Mesothelial cell of epicardium (in vitro differentiated cells): ENCODE measurements at regions not wholly inside any gene's neighbourhood (a gene's known extent, or its start where the extent isn't known, plus 50 kb on each side); places are given as distances from the start of the nearest gene placed in this dataset.
"Not testable (repeated sequence)": the region's sequence is repeated elsewhere in the genome, so short reads cannot be mapped to it uniquely, and the experiment has no call there.

Experiments
- DNase-seq, 2 experiments: peaks; one replicate each; pipeline ENCODE4 v3.0.0; 2021; ENCODE audit warnings: low spot score in 2 of 2; ENCODE audit not compliant: unreplicated experiment in 2 of 2
- H3K27ac Mint-ChIP-seq: 2 replicates; pipeline ENCODE4 v1.8.0; 2021; ENCODE audit warnings: mixed read lengths
- H3K27me3 Mint-ChIP-seq: 2 replicates; pipeline ENCODE4 v1.8.0; 2021; ENCODE audit warnings: low read depth, mixed read lengths
- H3K36me3 Mint-ChIP-seq: 2 replicates; pipeline ENCODE4 v1.8.0; 2021; ENCODE audit warnings: mixed read lengths
- H3K4me1 Mint-ChIP-seq: 2 replicates; pipeline ENCODE4 v1.8.0; 2021; ENCODE audit warnings: mixed read lengths
- H3K4me3 Mint-ChIP-seq: 2 replicates; pipeline ENCODE4 v1.8.0; 2021; ENCODE audit warnings: mild to moderate bottlenecking, moderate library complexity, mixed read lengths
- H3K9me3 Mint-ChIP-seq: 2 replicates; pipeline ENCODE4 v1.8.0; 2021; ENCODE audit warnings: mixed read lengths
- CTCF ChIP-seq: fragments of 200-600 bp; sonication (generic); IDR thresholded peaks from one replicate; pipeline ENCODE4 v1.5.0; 2021; ENCODE audit warnings: antibody characterized with exemption; ENCODE audit not compliant: unreplicated experiment

DNA sequence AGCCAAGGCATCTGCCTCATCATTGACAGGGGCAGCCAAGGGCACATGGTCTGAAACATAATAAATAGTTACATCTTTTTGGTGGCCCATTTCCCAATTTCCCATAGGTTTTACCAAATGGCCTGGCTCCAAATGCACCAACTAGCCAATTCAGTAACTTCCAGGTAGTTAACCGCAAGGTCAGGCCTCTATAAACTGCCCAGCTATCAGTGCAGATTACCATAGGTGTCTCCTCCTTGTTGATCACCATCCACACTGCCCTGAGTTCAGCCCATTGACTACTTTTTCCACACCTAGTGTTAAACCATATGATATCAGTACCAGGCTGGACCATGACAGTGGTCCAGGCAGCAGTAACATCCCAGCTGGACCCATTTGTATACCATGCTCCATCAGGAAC lies 1145.1 kb upstream of the POU3F4 start:
- DNase-seq = no peak
- peaks cover 28% of the 10 kb centered on the region for H3K9me3 Mint-ChIP-seq
- H3K36me3 Mint-ChIP-seq = no peaks in the 10 kb centered on the region
- TF ChIP-seq CTCF = no peak
- H3K27ac Mint-ChIP-seq = no peak overlapping the region
- no peaks in the 10 kb centered on the region for H3K27me3 Mint-ChIP-seq
- no peaks in the 10 kb centered on the region for H3K4me1 Mint-ChIP-seq
- no peak overlapping the region for H3K4me3 Mint-ChIP-seq

- H3K9me3 Mint-ChIP-seq = peaks cover 29% of the 10 kb centered on the region
- peaks cover 4% of the 10 kb centered on the region for H3K4me1 Mint-ChIP-seq
- DNase-seq = no peak
- no peak overlapping the region for H3K4me3 Mint-ChIP-seq
- no peak overlapping the region for H3K27ac Mint-ChIP-seq
- H3K36me3 Mint-ChIP-seq = no peaks in the 10 kb centered on the region
- no peaks in the 10 kb centered on the region for H3K27me3 Mint-ChIP-seq
- TF ChIP-seq CTCF = no peak
Observed at GRCh38 chrX:82370978-82371646, 1137.0 kb upstream of the POU3F4 start.

DNA sequence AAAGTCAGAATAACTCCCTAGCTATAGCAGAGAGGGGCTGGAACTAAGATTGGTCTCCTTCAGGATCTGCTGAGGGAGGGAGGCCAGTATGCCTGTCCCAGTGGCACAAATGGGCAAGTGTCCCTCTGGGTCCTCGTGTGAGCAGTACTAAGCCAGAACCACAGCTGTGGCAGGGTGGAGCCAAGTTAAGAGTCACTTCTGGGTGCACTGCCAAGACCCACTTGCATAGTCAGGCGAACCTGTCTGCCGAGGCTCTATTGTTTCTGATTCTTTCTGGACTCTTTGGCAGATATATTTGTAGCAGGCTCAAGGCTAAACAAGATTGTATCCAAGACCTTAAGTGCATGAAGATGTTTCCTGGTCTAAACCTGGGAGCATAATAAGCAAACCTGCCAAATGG lies 1123.7 kb upstream of the POU3F4 start:
- no peak for DNase-seq
- Mint-ChIP-seq H3K27ac (no peak overlapping the region), H3K27me3 (no peaks in the 10 kb centered on the region), H3K36me3 (no peaks in the 10 kb centered on the region), H3K4me1 (no peaks in the 10 kb centered on the region), H3K9me3 (peaks cover 49% of the 10 kb centered on the region), H3K4me3 (no peak overlapping the region)
- TF ChIP-seq CTCF = no peak

DNA sequence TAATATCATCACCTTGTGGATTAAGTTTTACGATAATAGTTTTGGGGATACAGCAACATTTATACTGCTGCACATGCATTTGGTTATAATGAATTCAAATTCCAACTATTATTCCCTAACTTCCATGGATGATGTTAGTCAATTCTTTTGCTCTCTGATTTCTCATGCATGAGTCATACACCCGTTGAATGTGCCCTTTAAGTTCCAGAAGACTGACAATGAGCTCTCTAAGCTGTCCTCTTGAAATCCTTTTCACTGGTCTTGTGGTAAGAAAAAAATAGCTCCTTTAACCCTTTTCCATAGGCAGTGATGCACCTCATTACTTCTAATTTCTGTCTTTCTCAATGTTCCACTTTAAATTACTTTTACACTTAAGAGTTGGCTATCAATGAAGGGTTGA lies 1095.2 kb upstream of the POU3F4 start:
- peaks cover 29% of the 10 kb centered on the region for H3K9me3 Mint-ChIP-seq
- no peaks in the 10 kb centered on the region for H3K27me3 Mint-ChIP-seq
- H3K4me1 Mint-ChIP-seq = no peaks in the 10 kb centered on the region
- no peak for TF ChIP-seq CTCF
- H3K36me3 Mint-ChIP-seq = no peaks in the 10 kb centered on the region
- no peak for DNase-seq
- H3K4me3 Mint-ChIP-seq = no peak overlapping the region
- H3K27ac Mint-ChIP-seq = no peak overlapping the region

GRCh38 chrX:82442281-82442680 lies 1065.8 kb upstream of the POU3F4 start:
- no peaks in the 10 kb centered on the region for H3K4me1 Mint-ChIP-seq
- no peak for DNase-seq
- no peaks in the 10 kb centered on the region for H3K36me3 Mint-ChIP-seq
- no peak for TF ChIP-seq CTCF
- H3K27me3 Mint-ChIP-seq = no peaks in the 10 kb centered on the region
- H3K27ac Mint-ChIP-seq = no peak overlapping the region
- no peak overlapping the region for H3K4me3 Mint-ChIP-seq
- H3K9me3 Mint-ChIP-seq = peaks cover 49% of the 10 kb centered on the region

DNA sequence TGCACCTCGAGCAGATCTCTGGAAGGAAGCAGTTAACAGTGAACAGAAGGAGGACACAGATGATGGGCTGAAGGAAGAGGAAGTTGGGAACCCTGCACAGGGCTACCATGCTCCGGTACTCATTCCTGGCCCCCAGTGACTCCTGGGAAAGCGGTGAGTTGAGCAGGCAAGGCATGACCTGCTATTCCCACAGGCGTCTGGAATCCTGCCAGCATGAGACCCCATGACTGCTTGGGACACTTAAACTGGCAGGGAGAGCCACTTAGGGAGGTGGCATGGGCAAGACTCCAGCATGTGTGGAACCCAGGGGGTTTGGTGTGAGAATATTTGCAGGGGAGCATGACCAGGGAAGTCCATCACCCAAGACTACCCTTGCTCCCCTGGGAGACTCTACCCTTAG lies 1056.4 kb upstream of the POU3F4 start:
- no peaks in the 10 kb centered on the region for H3K27me3 Mint-ChIP-seq
- H3K9me3 Mint-ChIP-seq = peaks cover 76% of the 10 kb centered on the region
- H3K4me1 Mint-ChIP-seq = no peaks in the 10 kb centered on the region
- TF ChIP-seq CTCF = no peak
- no peaks in the 10 kb centered on the region for H3K36me3 Mint-ChIP-seq
- DNase-seq = no peak
- no peak overlapping the region for H3K4me3 Mint-ChIP-seq
- no peak overlapping the region for H3K27ac Mint-ChIP-seq

DNA sequence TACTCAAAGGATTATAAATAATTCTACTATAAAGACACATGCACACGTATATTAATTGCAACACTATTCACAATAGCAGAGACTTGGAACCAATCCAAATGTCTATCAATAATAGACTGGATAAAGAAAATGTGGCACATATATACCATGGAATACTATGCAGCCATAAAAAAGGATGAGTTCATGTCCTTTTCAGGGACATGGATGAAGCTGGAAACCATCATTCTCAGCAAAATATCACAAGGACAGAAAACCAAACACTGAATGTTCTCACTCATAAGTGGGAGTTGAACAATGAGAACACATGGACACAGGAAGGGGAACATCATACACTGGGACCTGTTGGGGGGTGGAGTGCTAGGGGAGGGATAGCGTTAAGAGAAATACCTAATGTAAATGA lies 1052.2 kb upstream of the POU3F4 start:
- H3K27me3 Mint-ChIP-seq, H3K4me1 Mint-ChIP-seq, H3K36me3 Mint-ChIP-seq, H3K27ac Mint-ChIP-seq, DNase-seq, H3K4me3 Mint-ChIP-seq: not testable (repeated sequence)
- peaks cover 54% of the 10 kb centered on the region for H3K9me3 Mint-ChIP-seq
